GM18870 (cell line): ENCODE measurements at regions not wholly inside any gene's neighbourhood (a gene's known extent, or its start where the extent isn't known, plus 50 kb on each side); places are given as distances from the start of the nearest gene placed in this dataset.
"Not testable (repeated sequence)": the region's sequence is repeated elsewhere in the genome, so short reads cannot be mapped to it uniquely, and the experiment has no call there.

Experiments used
- ATAC-seq: cut with Tn5 transposase; IDR thresholded peaks from one replicate; pipeline ENCODE4 v1.9.1; 2021; ENCODE audit warnings: moderate library complexity; ENCODE audit not compliant: unreplicated experiment

DNA sequence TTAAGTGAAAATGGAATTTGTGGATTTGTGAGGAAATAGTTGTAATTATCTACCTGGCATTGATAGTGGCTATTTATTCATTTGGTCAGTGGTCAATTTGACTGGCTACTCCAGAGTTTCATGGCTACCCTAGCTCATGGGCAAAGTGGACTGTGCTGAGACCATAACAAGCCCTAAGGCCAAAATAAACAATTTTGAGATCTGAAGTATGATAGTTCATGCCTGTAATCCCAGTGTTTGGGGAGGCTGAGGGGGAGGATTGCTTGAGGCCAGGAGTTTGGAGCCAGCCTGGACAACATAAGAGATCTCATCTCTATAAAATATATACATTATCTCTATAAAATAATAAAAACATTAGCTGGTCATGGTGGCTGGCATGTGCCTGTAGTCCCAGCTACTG is 311.7 kb downstream of the HIVEP2 start:
- no peak for ATAC-seq

DNA sequence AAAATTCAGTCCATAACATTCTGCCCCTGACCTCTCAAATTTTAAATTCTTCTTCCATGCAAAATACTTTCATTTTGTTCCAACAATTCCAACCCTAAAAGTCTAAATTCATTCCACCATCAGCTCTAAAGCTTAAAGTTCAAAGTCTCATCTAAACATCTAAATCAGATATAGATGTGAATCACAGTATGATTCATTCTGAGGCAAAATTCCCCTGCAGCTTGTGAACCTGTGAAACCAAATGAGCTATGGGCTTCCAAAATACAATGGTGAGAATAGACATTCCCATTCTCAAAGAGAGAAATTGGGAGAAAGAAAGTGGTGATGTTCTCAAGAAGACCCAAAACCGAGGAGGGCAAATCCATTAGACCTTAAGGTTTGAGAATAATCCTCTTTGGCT is 309.8 kb downstream of the HIVEP2 start:
- ATAC-seq: no peak

DNA sequence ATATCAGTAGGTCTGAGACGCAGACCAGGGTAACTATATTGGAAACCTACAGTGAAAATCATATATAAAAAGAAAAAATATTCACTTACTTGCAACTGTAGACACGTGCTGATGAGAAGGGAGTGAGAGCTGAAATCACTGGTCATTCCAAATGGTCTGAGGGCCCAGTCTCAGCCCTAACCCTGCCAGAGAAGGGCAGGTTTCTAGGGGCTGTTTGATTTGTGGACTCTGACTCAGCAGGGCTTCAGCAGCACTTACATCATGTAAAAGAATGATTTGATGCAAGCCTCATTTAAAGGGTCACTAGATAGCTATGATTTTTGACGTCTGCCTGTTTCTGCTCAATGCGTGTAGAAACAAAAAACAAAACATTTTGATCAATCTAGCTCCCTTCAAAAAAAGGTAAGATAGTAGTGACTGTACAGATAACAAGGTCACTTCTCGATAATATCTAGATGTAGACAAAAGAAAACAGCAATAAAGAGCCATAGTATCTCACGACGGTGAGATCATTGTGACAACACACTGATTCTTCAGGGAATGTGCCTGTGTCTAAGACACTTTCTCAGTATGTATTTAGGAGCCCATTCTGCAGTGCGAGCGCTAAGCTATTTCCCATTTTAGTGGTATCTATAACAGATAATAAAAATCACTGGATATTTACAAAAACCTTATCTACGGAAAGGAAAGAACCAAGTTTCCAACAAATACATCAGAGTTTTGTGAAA is 307.2 kb downstream of the HIVEP2 start:
- ATAC-seq: no peak

DNA sequence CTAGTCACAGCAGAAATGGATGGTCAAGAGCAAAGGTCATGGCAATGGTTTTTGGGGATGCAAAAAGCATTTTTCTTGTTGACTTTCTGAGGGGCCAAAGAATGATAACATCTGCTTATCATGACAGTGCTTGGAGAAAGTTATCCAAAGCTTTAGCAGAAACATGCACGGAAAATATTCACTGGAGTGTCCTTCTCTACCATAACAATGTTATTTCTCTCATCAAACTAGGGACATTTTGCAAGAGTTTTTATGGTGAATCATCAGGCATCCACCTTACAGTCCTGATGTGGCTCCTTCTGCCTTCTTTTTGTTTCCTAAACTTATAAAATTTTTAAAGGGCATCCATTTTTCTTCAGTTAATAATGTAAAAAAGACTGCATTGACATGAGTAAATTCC is 302.3 kb downstream of the HIVEP2 start:
- no peak for ATAC-seq

DNA sequence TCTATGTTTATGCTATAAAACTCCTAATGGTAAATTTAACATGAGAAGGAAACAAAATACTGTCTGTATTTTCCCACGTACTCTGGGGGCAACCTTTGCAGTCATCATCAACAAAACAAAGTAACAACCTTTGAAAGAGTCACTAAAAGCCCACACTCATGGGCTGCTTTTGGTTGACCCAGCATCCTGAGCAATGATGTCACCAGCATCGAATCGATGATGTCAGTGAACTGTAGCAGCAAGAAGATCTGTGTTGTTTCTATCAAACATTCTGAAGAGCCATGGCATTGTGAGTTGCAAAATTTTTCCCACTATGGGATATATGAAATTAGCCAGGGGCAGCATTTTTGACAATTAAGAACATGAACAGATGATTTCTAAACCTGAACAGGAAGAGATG is 300.1 kb downstream of the HIVEP2 start:
- no peak for ATAC-seq

DNA sequence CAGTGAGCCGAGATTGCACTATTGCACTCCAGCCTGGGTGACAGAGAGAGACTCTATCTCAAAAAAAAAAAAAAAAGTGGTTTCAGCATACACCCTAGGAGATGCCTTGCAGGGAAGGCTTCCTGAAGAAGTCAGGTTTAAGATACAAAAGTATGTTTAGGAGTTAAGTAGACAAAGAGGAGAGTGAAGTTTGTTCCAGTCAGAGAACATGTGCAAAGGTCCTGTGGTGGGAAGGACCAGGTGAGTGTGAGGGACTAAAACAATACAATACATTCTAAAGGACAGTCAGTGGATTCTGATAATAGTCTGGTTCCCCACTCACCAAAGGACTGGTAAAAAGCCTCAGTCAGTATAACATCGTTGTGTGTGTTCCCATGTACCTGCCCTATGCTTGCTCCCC is 299.3 kb downstream of the HIVEP2 start:
- no peak for ATAC-seq

DNA sequence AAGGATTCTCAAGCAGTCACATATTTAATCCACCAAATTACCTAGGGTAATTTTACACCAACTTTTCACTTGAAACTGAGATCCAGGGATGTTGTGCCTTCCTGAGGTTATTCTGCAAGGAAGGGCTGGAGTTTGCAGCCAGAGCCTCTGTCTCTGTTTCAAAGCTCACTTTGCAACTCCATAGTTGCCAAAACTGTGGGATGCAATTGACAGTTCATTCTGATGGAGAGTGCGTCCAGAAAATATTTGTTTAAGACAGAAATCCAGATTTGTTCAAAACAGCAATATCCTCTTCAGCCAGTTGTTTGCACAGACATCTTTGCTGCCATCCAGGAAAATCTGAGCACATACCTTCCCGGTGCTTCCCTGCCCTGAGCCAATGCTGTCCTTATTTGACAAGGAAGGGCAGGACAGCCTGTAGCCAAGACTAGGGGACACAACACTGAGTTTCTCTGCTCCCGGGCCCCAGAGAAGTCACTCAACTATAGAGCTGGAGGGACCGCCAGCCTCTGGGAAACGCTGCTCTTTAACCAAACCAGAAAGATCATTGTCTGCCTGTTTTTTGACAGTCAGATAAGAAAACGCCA is 297.4 kb downstream of the HIVEP2 start:
- ATAC-seq: no peak

DNA sequence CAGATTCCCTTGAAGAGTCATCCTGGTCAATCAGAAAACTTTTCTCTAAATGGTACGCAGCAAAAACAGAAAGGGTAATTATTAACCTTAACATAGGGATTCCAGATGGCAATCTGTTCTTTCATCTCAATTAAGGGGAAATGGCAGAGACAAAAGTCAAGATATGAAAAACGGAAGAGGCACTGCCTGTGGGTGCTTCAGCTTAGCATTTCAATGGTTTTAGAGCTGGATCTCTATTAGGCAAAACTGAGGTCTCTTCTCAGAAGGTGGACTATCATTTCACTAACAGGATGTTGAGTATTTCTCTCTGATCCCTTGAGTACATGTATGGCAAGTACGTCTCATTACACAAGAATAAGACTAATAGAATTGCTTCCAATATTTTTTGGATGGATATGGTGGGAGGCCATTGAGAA is 296.9 kb downstream of the HIVEP2 start:
- ATAC-seq: no peak

DNA sequence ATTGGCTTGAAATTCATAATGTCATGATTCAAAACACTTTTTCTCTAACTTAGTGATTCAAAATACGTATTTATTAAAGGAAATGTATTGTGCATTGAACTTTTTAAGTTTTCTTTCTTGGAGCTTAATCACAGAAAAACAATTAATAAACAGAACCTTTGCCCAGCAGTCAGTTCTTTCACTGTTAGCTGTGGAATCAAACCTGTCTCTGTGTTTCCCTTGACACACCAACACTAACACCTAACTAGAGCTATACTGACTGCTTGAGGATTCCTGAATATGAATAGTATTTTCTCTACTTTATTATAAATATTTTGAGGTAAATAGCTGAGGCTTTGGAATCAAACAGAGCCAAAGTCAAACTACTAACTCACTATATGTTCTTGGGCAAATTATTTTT is 296.4 kb downstream of the HIVEP2 start:
- no peak for ATAC-seq

DNA sequence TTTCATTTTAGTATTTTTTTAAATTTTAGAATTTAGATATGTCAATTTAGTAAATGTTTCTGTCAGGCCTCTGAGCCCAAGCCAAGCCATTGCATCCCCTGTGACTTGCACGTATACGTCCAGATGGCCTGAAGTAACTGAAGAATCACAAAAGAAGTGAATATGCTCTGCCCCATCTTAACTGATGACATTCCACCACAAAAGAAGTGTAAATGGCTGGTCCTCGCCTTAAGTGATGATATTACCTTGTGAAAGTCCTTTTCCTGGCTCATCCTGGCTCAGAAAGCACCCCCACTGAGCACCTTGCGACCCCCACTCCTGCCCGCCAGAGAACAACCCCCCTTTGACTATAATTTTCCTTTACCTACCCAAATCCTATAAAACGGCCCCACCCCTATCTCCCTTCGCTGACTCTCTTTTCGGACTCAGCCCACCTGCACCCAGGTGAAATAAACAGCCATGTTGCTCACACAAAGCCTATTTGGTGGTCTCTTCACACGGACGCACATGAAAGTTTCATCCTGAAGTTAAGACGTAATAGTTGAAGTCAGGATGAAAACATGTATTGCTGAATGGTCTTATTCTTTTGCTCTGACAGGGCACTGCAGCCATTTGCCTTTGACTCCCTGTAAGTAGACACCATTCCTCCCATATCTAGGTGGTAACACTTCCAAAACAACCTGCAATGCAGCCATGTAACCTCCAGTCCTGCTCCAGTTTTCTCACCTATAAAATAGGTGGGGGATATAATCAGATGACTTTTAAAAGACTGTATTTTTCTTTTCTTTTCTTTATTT is 295.3 kb downstream of the HIVEP2 start:
- ATAC-seq: not testable (repeated sequence)

DNA sequence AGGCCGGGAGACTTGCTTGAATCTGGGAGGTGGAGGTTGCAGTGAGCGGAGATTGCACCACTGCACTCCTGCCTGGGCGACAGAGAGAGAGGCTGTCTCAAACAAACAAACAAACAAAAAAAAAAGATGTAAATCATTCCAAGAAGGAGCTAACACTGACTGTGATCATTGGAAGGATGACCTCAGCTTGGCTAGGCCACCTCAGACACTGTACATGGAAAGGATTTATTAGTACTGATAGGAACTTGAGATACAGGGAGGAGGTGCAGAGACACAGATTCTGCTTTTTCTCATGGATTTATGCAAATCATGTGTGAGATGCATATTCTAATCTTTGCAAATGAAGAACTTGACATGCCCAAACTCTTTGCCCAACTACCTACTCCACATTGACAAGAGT is 293.6 kb downstream of the HIVEP2 start:
- no peak for ATAC-seq

DNA sequence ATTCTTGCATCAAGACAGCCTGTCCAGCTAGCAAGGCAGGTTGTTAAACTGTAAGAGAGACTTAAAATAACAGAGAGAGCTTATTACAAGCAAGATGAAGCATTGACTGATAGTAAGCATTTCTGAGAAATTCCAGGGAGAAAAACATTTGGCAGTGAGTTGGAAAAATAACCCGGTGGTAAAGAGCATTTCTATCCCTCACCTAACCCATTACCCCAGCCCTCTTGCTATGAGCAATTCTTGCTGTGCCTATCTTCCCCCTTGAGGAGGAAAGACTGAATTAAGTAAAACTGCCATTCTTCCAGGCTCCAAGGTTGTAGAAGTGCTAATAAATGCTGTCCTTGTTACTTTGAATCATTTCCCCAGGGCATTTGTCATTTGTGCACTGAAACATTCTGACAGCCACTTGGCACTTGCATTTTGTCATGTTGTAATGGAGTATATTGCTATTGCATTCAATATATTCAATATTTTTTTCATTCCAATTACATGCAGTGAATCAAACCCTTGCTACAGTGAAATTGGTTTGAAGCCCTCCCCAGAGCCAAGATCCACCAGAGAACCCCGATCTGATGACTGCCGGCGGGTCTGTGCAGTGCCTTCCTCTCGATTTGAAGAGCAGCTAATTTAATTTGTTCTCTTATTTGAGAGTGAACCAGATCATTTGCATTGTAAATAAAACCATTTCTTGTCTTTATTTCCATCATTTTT is 291.1 kb downstream of the HIVEP2 start:
- no peak for ATAC-seq

DNA sequence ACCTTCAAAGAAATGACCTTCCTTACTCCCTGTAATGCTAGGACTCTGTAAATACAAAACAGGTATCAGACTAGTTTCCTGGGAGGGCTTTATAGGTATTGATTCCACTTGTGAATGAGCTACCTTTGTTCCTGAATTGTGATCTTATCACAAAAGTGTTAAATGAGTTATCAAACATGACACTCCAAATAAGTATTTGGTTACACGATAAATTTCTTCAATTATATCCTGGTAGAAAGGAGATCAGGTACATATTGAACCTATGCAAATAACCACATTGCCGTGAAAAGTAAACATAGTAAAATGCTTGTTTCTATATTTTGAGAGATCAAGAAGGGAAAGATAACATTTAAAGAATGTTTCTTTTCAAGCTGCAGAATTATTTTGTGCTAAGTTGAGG is 285.3 kb downstream of the HIVEP2 start:
- ATAC-seq: no peak

DNA sequence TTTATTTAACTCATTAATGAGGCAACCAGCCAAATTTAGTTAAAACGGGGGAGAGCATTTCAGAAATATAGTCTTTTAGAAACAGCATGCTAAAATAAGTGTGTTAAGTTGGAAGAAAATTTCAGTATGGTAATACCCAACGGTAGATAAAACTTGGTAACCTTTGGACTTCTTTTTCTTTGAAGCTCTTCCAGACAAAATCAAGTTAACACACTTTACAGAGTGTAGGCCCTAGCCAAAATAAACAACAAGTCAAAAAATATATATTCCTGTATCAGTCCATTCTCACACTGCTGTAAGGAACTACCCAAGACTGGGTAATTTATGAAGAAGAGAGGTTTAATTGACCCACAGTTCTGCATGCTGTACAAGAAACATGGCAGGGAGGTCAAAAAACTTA is 279.6 kb downstream of the HIVEP2 start:
- no peak for ATAC-seq

DNA sequence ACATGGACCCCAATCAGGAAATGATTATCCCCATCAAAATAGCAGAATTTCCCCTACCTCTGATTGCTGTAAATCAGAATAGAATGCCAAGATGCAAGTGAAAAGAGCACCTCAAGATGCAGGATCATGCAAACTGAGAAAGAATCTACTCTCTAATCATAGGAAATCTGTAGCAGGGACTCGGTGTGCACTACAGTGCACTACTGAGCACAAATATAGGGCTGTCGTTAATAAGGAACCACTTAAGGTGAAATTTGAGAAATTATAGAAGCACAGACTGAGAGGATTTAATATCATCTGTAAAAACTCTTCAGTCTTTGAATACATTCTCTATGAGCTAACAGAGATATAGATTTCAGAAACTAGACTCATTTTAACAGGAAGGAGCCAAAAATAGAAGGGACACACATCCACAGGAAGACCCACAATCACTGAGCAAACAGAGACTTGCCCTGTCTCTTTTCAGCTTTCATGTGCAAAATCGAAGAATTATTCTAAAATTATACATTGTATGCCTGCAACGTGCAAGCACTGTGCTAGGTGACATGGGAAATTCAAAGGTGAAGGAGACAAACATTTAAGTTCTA is 278.3 kb downstream of the HIVEP2 start:
- ATAC-seq: no peak

DNA sequence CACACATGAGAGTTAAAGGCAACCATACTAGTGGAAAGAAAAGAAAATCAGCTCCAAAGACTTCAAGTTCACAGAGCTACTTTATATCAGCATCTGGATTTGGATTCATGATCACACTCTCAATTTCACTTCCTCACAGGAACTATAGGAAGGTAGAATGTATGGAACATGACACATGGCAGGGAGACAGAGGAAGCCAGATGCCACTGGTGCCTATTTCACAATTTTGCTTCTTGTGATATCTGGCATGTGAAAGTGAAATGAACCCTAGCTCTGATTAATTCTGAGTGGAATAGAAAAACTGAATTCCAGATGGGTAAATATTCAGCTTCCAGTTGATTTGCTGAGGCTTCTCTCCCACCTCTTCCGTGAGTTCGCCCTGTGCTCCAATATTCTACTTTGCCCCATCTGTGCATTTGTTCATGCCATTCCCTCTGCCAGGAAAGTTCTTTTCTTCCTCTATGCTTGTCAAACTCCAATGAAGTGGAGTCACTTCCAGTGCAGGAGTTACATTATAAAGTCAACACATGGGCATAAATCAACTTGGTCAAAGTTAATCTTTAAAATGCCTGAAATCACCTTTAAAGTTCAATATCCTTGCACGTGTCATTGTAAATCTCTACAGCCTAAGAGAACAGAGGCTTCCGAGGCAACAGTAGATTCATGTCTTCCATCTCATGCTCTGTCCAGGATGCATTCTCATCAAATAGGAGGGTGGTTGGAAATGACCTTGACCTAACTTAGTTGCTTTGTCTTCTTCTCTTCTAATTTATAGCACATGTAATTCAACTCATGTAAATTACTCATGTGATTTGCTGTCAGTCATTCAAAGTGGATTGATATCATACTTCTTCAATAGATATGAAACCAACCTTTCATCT is 275.3 kb downstream of the HIVEP2 start:
- no peak for ATAC-seq

DNA sequence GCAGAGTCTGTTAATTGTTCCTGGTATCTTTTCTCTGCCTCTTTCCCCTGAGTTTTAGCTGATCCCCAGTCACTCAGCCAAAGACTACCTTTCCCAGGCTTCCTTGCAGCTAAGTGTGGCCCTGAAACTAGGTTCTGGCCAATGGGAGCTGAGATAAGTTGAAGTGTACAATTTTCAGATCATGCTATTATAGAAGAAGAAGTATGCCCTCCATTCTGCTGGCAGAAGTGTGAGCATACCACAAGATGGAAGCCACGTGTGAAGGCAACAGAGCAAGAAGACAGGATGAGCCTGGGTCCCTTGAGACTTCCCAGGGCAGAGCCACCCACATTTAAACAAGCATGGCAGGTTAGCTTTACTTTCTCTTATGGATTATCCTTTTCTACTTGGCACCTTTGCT is 273.2 kb downstream of the HIVEP2 start:
- peak; percentile 58 for ATAC-seq

DNA sequence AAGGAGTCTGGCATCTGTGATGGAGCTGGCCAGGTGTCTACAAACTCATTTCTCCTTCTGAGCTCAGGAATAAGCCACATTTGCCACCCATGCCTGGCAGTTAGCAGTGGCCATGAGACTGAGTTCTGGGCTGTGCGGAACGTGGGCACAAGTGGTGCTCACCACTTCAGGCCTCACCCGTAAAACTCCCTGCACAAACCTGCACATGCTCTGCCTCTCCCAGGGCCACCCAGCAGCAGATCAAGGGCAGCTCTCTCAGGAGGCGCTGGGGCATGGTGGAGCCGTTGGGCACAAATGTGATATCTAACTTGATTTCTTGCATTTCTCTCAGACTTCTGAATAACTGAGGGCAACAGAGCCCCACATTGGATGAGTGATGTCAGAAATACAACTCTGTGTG is 269.5 kb downstream of the HIVEP2 start:
- ATAC-seq: no peak

DNA sequence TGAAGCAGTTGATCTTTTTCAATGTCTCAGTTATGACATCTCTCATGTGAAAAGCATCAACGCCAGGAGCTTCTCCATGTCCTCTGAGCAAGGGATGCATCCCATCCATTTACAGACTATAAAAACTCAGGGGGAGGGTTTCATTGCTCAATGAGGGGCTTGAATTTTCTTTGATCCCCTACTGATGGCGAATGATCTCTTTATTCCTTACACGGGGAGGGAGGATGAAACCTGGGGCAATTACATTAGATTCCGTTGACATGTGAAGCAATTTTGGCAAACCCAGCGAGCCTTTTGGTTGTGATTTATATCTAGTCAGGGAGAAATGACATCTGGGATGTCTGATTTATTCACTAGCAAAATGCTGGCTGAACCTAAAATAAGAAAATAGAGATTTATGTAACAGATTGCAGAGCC is 268.9 kb downstream of the HIVEP2 start:
- ATAC-seq: no peak

DNA sequence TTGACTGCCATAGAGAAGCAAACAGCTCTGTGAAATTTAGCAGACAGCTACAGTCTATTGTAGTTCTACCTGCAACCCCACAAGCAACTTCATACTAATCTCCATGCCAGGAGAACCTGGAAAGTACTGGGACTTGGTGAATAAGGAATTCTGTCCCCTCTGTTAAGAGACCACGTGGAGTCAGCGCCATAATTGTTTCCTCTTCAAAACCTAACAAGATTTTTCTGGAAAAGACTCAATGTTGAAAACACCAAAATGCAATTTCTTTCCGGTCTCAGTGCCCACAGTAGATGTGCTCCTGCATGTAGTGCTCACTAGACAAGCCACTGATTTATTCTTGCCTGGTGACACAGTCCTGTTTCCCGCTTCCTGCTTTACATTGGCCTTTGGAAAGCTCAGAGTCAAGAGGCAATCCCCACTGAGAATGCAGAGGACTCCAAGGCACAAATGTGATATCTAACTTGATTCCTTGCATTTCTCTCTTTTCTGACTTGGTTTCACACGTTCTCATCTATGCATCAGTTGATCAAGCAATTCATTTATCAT is 268.3 kb downstream of the HIVEP2 start:
- ATAC-seq: no peak
